HFFc6 (cell line): ENCODE measurements at regions not wholly inside any gene's neighbourhood (a gene's known extent, or its start where the extent isn't known, plus 50 kb on each side); places are given as distances from the start of the nearest gene placed in this dataset.

Experiments
- DNase-seq: peaks from one replicate; pipeline ENCODE4 v3.0.0-alpha.2; 2018
- H3K27ac Mint-ChIP-seq: 2 replicates; pipeline ENCODE4 v1.8.0; 2020; ENCODE audit warnings: mild to moderate bottlenecking, mixed read lengths
- H3K27me3 Mint-ChIP-seq: 2 replicates; pipeline ENCODE4 v1.8.0; 2021; ENCODE audit warnings: mild to moderate bottlenecking, moderate library complexity, mixed read lengths; ENCODE audit not compliant: insufficient read depth
- H3K36me3 Mint-ChIP-seq: 2 replicates; pipeline ENCODE4 v1.8.0; 2021; ENCODE audit warnings: low read depth, mixed read lengths
- H3K4me1 Mint-ChIP-seq: 2 replicates; pipeline ENCODE4 v1.8.0; 2020; ENCODE audit warnings: low read depth, mixed read lengths
- H3K4me3 Mint-ChIP-seq: 2 replicates; pipeline ENCODE4 v1.8.0; 2020; ENCODE audit warnings: mild to moderate bottlenecking, moderate library complexity, mixed read lengths
- H3K9me3 Mint-ChIP-seq: 2 replicates; pipeline ENCODE4 v1.8.0; 2020; ENCODE audit warnings: mild to moderate bottlenecking, mixed read lengths
- TF ChIP-seq, protein P1 (sequence below): fragments of 200-600 bp; sonication (generic); IDR thresholded peaks from 2 replicates; pipeline ENCODE4 v1.5.0; 2021; ENCODE audit warnings: antibody characterized with exemption, mild to moderate bottlenecking

DNA sequence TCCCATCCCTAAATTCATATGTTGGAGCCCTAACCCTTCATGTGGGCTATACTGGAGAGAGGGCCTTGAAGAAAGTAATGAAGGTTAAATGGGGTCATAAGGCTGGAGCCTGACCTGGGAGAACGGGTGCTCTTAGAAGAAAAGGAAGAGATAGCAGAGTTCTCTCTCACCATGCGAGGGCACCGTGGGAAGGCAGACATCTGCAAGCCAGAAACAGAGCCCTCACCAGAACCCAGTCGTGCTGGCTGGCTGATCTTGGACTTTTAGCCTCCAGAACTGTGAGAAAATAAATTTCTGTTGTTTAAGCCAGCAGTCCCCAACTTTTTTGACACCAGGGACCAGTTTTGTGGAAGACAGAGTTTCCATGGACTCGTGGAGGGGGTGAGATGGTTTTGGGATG is 149.3 kb downstream of the ATP23 start:
- Mint-ChIP-seq H3K4me1 (no peaks in the 10 kb centered on the region), H3K9me3 (no peaks in the 10 kb centered on the region), H3K36me3 (no peaks in the 10 kb centered on the region), H3K27me3 (peaks cover 7% of the 10 kb centered on the region), H3K4me3 (no peak overlapping the region), H3K27ac (no peak overlapping the region)
- no peak for DNase-seq
- TF ChIP-seq, protein P1, sequence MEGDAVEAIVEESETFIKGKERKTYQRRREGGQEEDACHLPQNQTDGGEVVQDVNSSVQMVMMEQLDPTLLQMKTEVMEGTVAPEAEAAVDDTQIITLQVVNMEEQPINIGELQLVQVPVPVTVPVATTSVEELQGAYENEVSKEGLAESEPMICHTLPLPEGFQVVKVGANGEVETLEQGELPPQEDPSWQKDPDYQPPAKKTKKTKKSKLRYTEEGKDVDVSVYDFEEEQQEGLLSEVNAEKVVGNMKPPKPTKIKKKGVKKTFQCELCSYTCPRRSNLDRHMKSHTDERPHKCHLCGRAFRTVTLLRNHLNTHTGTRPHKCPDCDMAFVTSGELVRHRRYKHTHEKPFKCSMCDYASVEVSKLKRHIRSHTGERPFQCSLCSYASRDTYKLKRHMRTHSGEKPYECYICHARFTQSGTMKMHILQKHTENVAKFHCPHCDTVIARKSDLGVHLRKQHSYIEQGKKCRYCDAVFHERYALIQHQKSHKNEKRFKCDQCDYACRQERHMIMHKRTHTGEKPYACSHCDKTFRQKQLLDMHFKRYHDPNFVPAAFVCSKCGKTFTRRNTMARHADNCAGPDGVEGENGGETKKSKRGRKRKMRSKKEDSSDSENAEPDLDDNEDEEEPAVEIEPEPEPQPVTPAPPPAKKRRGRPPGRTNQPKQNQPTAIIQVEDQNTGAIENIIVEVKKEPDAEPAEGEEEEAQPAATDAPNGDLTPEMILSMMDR, result no peak

DNA sequence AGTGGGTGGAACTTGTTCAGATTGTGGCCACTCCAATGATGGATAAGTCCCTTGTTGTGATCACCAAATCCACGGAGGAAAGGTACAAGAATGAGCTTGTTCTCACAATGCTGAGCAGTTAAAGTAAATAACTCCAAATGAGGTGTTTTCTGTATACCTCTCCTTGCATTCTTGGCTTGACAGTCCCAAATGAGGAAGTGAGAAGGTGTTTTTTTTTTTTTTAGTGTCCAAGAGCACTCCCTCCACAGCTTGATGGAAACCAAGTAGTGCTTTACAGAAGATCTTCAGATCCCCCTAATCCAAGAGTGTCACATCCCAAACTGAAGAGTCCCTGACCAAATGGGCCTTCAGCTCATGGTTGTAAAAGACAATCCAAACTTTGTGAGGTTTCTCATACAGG is 153.6 kb downstream of the ATP23 start:
- TF ChIP-seq, protein P1, result no peak
- no peak for DNase-seq
- no peak overlapping the region for H3K4me3 Mint-ChIP-seq
- no peaks in the 10 kb centered on the region for H3K4me1 Mint-ChIP-seq
- H3K27ac Mint-ChIP-seq, result no peak overlapping the region
- H3K27me3 Mint-ChIP-seq, result peaks cover 3% of the 10 kb centered on the region
- H3K9me3 Mint-ChIP-seq, result no peaks in the 10 kb centered on the region
- no peaks in the 10 kb centered on the region for H3K36me3 Mint-ChIP-seq

DNA sequence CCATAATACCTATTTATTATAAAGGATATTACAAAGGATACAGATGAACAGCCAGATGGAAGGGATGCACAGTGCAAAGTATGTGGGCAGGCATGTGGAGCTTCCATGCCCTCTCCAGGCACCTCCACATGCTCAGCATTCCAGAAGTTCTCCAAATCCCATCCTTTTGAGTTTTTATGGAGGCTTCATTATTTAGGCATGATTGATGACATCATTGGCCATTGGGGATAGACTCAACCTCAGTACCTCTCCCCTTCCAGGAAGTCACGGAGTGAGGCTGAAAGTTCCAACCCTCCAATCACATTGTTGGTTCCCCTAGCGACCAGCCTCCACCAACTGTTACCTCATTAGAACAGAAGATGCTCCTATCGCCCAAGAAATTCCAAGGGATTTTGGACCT is 156.4 kb downstream of the ATP23 start:
- Mint-ChIP-seq H3K4me3 (no peak overlapping the region), H3K27ac (no peak overlapping the region), H3K4me1 (no peaks in the 10 kb centered on the region), H3K9me3 (no peaks in the 10 kb centered on the region), H3K27me3 (peaks cover 3% of the 10 kb centered on the region; the same call in 1 of the 2 replicates), H3K36me3 (no peaks in the 10 kb centered on the region)
- TF ChIP-seq, protein P1, result no peak
- no peak for DNase-seq

DNA sequence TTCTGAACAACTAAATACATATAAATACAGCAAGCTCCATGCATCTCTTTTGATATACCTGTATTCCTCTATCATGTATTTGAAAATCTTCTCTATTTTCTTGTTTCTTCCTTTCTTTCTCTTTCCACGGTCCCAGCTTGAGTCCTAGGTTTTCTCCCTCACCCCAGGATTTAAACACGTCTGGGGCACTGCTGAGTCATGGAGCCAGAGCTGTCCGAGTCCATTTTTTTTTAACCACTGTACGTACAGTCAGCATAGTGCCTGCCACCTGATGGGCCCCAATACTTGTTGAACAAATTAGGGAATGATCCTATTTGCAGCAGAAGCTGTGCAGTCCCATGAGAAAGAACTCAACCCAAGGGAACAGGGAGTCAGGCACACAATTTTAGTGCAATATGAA is 158.1 kb downstream of the ATP23 start:
- no peak overlapping the region for H3K4me3 Mint-ChIP-seq
- H3K27me3 Mint-ChIP-seq, result no peaks in the 10 kb centered on the region
- no peaks in the 10 kb centered on the region for H3K36me3 Mint-ChIP-seq
- no peak for DNase-seq
- H3K4me1 Mint-ChIP-seq, result no peaks in the 10 kb centered on the region
- TF ChIP-seq, protein P1, result no peak
- no peak overlapping the region for H3K27ac Mint-ChIP-seq
- H3K9me3 Mint-ChIP-seq, result no peaks in the 10 kb centered on the region

DNA sequence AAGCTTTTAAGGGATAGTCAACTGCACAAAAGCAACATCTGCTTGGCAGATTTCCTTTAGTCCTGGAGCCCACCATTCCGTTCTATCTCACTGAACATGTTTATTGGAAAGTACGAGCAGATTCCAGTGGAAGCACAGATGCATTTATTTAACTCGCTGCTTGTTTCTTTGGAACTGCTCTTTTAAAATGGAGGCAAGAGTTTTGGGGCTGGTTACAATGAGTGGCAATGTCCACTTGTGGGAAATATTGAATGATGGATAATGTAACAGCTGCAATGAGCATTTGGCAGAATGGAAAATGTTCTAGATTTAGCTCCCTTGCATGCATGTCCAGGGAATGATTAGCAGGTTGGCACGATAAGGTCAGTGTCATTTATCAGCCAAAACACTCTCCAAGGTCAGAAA is 163.0 kb downstream of the ATP23 start:
- no peaks in the 10 kb centered on the region for H3K4me1 Mint-ChIP-seq
- H3K4me3 Mint-ChIP-seq, result no peak overlapping the region
- no peak for DNase-seq
- no peaks in the 10 kb centered on the region for H3K36me3 Mint-ChIP-seq
- peaks cover 4% of the 10 kb centered on the region for H3K27me3 Mint-ChIP-seq
- H3K9me3 Mint-ChIP-seq, result no peaks in the 10 kb centered on the region
- TF ChIP-seq, protein P1, result no peak
- H3K27ac Mint-ChIP-seq, result no peak overlapping the region
